HG03064 (cell line): ENCODE measurements at regions not wholly inside any gene's neighbourhood (a gene's known extent, or its start where the extent isn't known, plus 50 kb on each side); places are given as distances from the start of the nearest gene placed in this dataset.
"Not testable (repeated sequence)": the region's sequence is repeated elsewhere in the genome, so short reads cannot be mapped to it uniquely, and the experiment has no call there.

ENCODE experiments used
- ATAC-seq: cut with Tn5 transposase; IDR thresholded peaks from one replicate; pipeline ENCODE4 v1.9.1; 2021; ENCODE audit warnings: low read depth; ENCODE audit not compliant: unreplicated experiment

DNA sequence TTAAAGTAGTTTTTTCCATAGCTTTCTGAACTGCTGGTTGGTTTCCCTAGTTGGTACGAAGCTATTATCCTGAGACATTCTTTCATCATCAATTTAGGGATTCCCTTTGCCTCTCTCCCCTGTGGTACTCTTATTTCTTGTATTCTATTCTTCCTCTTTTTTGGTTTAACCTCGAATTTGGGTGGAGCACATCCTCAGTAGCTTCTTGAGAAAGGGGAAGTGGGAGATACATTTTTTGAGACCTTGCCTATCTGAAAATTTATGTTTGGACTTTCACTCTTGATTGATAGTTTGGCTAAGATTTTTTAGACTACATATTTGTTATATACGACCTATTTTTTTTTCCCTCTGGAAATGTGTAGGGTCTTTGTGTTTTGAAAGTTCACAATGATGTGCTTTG is 121.7 kb upstream of the ZBED5 start:
- ATAC-seq: no peak

DNA sequence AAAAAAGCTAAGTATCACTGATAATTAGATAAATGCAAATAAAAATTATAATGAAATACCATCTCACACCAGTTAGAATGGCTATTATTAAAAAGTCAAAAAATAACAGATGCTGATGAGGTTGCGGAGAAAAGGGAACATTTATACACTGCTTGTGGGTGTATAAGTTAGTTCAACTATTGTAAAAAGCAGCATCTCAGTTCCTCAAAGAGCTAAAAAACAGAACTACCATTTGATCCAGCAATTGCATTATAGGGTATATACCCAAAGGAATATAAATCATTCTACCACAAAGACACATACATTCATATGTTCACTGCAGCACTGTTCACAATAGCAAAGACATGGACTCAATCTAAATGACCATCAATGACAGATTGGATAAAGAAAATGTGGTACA is 120.3 kb upstream of the ZBED5 start:
- ATAC-seq: no peak

GRCh38 chr11:10975287-10975721 is 117.5 kb upstream of the ZBED5 start:
- ATAC-seq: no peak

GRCh38 chr11:10973416-10973815 is 115.6 kb upstream of the ZBED5 start:
- ATAC-seq: no peak

DNA sequence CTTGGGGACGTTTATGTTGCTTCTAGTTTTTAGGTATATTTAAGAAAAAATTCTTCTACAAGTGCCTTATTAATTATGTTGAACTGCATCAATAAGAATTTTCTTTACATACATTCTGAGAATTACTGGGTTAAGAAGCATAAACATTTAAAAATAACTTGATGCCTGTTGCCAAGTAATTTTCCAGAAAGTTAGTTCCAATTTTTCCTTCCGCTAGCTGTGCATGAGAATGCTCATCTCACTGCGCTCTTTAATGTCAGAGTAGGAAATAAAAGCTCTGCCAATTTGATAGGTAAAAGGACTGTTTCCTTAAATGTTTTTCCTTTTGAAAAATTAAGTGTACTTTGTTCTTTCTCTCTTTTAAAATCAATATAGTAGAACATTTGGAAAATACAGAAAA is 113.1 kb upstream of the ZBED5 start:
- no peak for ATAC-seq

GRCh38 chr11:10969387-10969786 is 111.5 kb upstream of the ZBED5 start:
- ATAC-seq: no peak

- ATAC-seq: not testable (repeated sequence)
Measured at GRCh38 chr11:10956884-10957283, 99.0 kb upstream of the ZBED5 start.

GRCh38 chr11:10955616-10956015 is 97.8 kb upstream of the ZBED5 start:
- ATAC-seq: no peak

DNA sequence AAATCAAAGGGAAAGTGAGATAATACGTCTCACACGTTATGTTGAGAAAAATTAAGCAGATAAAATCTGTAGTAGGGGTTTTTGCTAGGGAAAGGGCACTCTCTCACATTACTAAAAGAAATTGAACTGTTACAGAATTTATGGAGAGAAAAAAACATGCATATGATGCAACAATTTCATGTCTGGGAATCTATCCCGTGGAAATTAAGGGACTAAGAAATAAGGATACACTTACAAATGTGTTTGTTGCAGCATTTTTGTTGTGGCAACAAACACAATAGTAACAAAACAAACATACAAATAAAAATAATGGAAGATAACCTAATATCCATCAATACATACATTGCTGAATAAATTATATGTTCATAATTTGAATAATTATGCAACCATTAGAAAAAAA is 96.3 kb upstream of the ZBED5 start:
- no peak for ATAC-seq

DNA sequence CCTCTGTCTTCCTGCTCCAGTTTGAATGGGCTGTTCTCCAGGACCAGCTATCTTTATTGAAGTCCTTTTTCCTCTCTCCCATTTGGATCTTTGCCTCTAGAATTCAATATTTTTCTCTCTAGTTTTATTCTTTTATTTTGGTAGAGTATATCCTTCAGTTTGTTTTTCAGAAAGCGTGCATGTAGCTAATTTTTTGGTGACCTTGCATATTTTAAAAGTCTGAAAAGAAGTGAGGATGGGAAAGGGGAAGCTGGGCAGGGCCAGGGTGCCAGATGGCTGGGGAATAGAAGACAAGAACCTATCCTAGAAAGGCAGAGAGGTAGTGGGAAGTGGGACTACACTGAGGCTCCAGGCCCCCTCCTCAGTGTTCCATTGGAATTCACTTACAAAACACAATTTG is 95.0 kb upstream of the ZBED5 start:
- ATAC-seq: no peak

- ATAC-seq: not testable (repeated sequence)
Measured at GRCh38 chr11:10947935-10948334, 90.1 kb upstream of the ZBED5 start.

DNA sequence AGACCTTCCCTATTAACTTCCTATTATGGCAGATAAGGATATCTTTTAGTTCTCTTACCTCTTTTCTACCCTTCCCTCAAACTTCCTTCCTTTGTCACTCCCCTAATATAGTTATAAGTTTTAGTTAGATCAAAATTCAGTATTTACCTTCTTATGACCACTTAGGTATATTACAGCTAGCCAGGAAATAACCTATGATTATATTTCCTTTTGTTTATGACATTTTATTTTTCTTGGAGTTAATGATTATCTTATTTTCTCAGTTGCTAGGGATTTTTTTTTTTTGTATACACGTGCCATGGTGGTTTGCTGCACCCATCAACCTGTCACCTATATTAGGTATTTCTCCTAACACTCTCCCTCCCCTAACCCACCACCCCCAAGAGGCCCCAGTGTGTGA is 88.2 kb upstream of the ZBED5 start:
- no peak for ATAC-seq

DNA sequence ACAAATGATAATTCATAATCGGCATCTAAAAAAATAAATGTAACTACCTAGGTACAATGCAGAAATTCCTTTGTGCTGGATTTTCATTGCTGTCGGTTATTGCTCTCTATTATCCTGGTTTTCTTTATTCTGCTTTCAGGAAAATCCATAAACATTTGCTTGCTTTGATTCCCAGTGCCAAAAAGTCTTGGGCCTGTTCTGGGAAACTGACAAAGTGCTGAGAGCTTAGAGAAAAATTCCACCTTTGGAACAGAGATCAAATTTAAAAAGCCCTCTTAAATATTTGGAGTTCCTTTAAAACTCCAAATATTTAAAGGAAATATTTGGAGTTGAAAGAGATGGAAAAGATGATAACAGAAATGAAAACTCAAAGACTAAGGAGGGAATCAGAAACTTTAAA is 87.3 kb upstream of the ZBED5 start:
- no peak for ATAC-seq

- ATAC-seq: no peak
Measured at GRCh38 chr11:10943968-10944367, 86.1 kb upstream of the ZBED5 start.

- no peak for ATAC-seq
Measured at GRCh38 chr11:10942620-10943019, 84.8 kb upstream of the ZBED5 start.

DNA sequence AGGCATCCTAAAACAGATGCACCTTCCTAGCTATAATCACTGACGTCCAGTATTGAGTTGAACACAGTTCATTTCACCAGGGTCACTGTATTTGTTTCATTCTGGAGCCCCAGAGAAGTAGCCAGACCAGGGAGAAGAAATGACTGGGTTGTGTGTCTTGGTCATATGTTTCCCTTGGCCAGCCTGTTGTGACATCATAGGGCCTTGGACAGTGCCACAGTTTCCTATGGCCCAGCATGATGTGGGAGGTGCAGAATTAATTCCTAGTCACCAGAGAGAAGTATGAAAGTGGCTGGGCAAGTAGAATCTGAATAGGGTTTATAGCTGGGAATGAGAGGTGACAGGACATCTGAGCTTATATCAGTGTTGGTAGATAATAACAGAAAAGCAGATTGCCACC is 84.0 kb upstream of the ZBED5 start:
- ATAC-seq: no peak

DNA sequence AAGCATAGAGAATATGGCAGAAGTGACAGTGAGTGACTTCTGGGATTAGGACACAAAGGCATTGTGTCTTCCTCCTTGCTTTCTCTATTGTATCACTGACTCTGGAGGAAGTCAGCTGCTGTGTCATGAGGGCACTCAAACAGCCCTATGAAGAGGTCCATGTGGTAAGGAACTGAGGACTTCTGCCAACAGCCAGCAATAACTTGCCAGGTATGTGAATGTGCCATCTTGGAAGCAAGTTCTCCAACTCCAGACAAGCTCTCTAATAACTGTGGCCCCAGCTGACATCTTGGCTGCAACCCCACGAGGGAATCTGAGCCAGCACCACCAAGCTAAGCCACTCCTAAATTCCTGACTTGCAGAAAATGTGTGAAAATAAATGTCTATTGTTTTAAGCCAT is 83.6 kb upstream of the ZBED5 start:
- no peak for ATAC-seq

DNA sequence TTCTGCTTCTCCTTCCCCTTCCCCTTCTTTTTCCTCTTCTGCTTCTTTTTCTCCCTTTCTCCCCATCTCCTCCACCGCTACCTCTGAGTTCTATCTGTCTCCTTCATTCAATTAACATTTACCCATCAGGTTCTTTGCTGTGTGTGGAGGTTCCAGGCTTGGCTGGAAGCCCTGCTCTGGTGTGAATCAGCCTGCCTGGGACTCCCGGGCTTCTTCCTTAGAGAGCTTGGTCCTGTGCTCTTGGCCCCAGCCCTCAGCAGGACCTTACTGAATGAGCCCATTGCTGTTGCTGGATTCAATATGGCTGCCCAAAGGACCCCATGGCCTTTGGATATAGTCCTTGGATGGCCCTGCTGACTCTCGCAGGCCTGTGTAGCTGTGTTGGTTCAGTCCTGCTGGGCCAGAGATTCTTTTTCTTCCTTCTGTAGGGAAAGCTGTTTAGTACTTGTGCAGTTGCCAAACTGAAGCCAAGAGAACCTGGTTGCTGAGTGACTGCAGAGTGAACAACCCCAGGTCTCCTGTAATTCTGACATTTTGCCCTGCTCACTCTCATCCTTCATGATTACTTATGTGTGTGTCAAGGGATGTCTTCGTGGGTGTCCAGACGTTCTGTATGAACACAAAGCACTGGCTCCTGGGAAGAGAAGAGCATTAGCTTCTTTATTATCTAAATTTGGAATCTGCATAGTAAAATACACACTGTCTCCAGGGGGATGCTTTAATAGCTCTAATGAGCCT is 81.0 kb upstream of the ZBED5 start:
- ATAC-seq: no peak

- no peak for ATAC-seq
Measured at GRCh38 chr11:10938231-10938630, 80.4 kb upstream of the ZBED5 start.

DNA sequence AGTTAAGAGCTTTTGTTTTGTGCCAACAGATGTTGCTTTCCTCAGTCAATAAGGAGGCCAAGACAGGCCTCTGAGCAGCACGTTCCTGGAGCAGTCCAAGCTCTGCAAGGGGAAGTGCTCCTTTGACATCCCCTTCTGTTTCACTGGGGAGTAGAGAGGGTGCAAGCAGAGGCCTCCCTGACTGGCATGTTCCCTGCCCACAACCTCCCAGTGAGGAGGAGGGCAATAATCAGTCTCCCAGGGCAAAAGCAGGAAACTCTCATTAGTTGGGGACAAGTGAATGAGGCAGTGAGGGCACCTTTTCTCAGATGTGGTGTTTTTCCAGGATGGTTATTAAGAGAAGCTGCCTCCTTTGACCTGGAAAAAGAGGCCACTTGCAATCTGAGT is 79.5 kb upstream of the ZBED5 start:
- no peak for ATAC-seq

- no peak for ATAC-seq
Measured at GRCh38 chr11:10936626-10937384, 79.0 kb upstream of the ZBED5 start.

- no peak for ATAC-seq
Measured at GRCh38 chr11:10935015-10935559, 77.2 kb upstream of the ZBED5 start.
